Mesenchymal stem cell (in vitro differentiated cells and primary cell): ENCODE measurements at regions not wholly inside any gene's neighbourhood (a gene's known extent, or its start where the extent isn't known, plus 50 kb on each side); places are given as distances from the start of the nearest gene placed in this dataset.

Experiments used
- DNase-seq: peaks from one replicate; pipeline ENCODE4 v3.0.0-alpha.2; 2013
- H2AFZ ChIP-seq: one replicate; pipeline ENCODE4 v1.6.1; 2013; ENCODE audit warnings: low read depth, mild to moderate bottlenecking, control low read depth, inconsistent platforms, low read length, moderate library complexity
- H2AK5ac ChIP-seq: 2 replicates; pipeline ENCODE4 v1.6.1; 2013; ENCODE audit warnings: low read length, moderate library complexity, mild to moderate bottlenecking, inconsistent platforms; ENCODE audit not compliant: severe bottlenecking
- H2BK120ac ChIP-seq: one replicate; pipeline ENCODE4 v1.6.1; 2013; ENCODE audit warnings: low read depth, mild to moderate bottlenecking, inconsistent platforms, low read length, moderate library complexity
- H2BK12ac ChIP-seq, 2 experiments: one replicate each; pipeline ENCODE4 v1.6.1; 2013; ENCODE audit warnings: inconsistent platforms in 2 of 2, low read length in 2 of 2, mild to moderate bottlenecking in 2 of 2, moderate library complexity in 2 of 2, control low read depth in 1 of 2
- H2BK15ac ChIP-seq: one replicate; pipeline ENCODE4 v1.6.1; 2013; ENCODE audit warnings: mild to moderate bottlenecking, low read depth, inconsistent platforms; ENCODE audit not compliant: poor library complexity, severe bottlenecking
- H2BK5ac ChIP-seq: 2 replicates; pipeline ENCODE4 v1.6.1; 2013; ENCODE audit warnings: low read depth, mild to moderate bottlenecking, low read length, control low read depth, inconsistent platforms; ENCODE audit not compliant: poor library complexity, severe bottlenecking
- H3K14ac ChIP-seq, 2 experiments: one replicate each; pipeline ENCODE4 v1.6.1; 2013; ENCODE audit warnings: inconsistent platforms in 2 of 2, low read length in 2 of 2, control low read depth in 1 of 2, mild to moderate bottlenecking in 1 of 2, moderate library complexity in 1 of 2
- H3K18ac ChIP-seq, 2 experiments: one replicate each; pipeline ENCODE4 v1.6.1; 2013; ENCODE audit warnings: inconsistent platforms in 2 of 2, low read length in 2 of 2, control low read depth in 1 of 2, low read depth in 1 of 2, mild to moderate bottlenecking in 1 of 2
- H3K23ac ChIP-seq, 2 experiments: one replicate each; pipeline ENCODE4 v1.6.1; 2013; ENCODE audit warnings: inconsistent platforms in 2 of 2, low read length in 2 of 2, mild to moderate bottlenecking in 2 of 2, moderate library complexity in 2 of 2, control low read depth in 1 of 2
- H3K27ac ChIP-seq: 2 replicates; pipeline ENCODE4 v1.5.1; 2013; ENCODE audit warnings: mild to moderate bottlenecking, moderate library complexity, low read length, control low read depth, inconsistent platforms; ENCODE audit not compliant: poor library complexity, severe bottlenecking
- H3K27me3 ChIP-seq, 2 experiments: 2 replicates each; pipeline versions ENCODE4 v1.6.1 to v1.7.0; 2013; ENCODE audit warnings: low read length in 2 of 2, mild to moderate bottlenecking in 2 of 2, moderate library complexity in 2 of 2, control low read depth in 1 of 2, inconsistent platforms in 1 of 2; ENCODE audit not compliant: control insufficient read depth in 1 of 2, insufficient read depth in 1 of 2
- H3K36me3 ChIP-seq, 2 experiments: 2 replicates each; pipeline versions ENCODE4 v1.6.1 to v1.7.0; 2013; ENCODE audit warnings: low read length in 2 of 2, control low read depth in 1 of 2, inconsistent platforms in 1 of 2, low read depth in 1 of 2, mild to moderate bottlenecking in 1 of 2; ENCODE audit not compliant: insufficient read depth in 2 of 2, control insufficient read depth in 1 of 2
- H3K4ac ChIP-seq, 2 experiments: one replicate each; pipeline ENCODE4 v1.6.1; 2013; ENCODE audit warnings: inconsistent platforms in 2 of 2, low read length in 2 of 2, mild to moderate bottlenecking in 2 of 2, moderate library complexity in 2 of 2, control low read depth in 1 of 2, low read depth in 1 of 2
- H3K4me1 ChIP-seq: 2 replicates; pipeline ENCODE4 v1.6.1; 2013; ENCODE audit warnings: low read depth, low read length, control low read depth; ENCODE audit not compliant: control insufficient read depth, insufficient read depth
- H3K4me2 ChIP-seq: 2 replicates; pipeline ENCODE4 v1.6.1; 2013; ENCODE audit warnings: low read length, mild to moderate bottlenecking, inconsistent platforms; ENCODE audit not compliant: poor library complexity, severe bottlenecking
- H3K4me3 ChIP-seq, 2 experiments: 2 replicates each; pipeline versions ENCODE4 v1.5.1 to v1.7.0; 2013; ENCODE audit warnings: low read length in 2 of 2, mild to moderate bottlenecking in 2 of 2, control low read depth in 1 of 2, low read depth in 1 of 2; ENCODE audit not compliant: insufficient read depth in 1 of 2
- H3K79me1 ChIP-seq: replicated peaks from 2 replicates; pipeline ENCODE4 v1.6.1; 2013; ENCODE audit warnings: mild to moderate bottlenecking, control low read depth, low read length, inconsistent platforms; ENCODE audit not compliant: poor library complexity, severe bottlenecking
- H3K9ac ChIP-seq: 2 replicates; pipeline ENCODE4 v1.7.0; 2013; ENCODE audit warnings: mild to moderate bottlenecking, low read length, moderate library complexity
- H3K9me3 ChIP-seq: 2 replicates; pipeline ENCODE4 v1.7.0; 2013; ENCODE audit warnings: mild to moderate bottlenecking, low read length; ENCODE audit not compliant: control insufficient read depth
- H4K8ac ChIP-seq: one replicate; pipeline ENCODE4 v1.6.1; 2013; ENCODE audit warnings: inconsistent platforms, mild to moderate bottlenecking, low read length, moderate library complexity
- H4K91ac ChIP-seq: one replicate; pipeline ENCODE4 v1.6.1; 2013; ENCODE audit warnings: mild to moderate bottlenecking, low read length, inconsistent platforms
- WGBS: methylation state at CpG from one replicate; pipeline ENCODE4 v1.1.7; 2013; ENCODE audit warnings: mixed read lengths; 5-methylcytosine and 5-hydroxymethylcytosine counted together

DNA sequence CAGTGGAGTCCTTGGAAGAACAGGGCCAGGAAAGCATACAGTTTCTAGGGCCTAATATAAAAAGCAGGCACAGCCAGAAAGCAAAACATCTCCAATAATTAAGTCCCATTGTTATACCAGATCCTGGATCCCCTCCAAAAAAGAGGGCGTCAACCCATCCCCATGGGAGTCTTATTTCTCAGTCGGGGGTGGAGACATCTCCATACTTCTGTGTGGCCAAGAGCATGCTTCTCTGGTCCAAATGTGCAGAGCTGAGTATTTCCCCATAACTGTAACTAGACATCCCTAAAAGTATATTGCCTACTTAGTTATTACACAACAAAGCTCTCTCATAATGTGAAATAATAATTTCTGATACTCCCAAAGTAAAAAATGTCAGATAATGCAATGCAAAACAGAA is 104.2 kb upstream of the SOX13 start:
- Histone ChIP-seq H3K4me1 (no peaks in the 10 kb centered on the region), H2BK5ac (no peak overlapping the region), H2BK12ac (no peak overlapping the region), H3K79me1 (no peaks in the 10 kb centered on the region), H3K9ac (no peak overlapping the region), H3K4ac (no peak overlapping the region), H3K9me3 (peaks cover 47% of the 10 kb centered on the region), H2BK15ac (no peak overlapping the region), H4K91ac (no peak overlapping the region), H2AK5ac (no peak overlapping the region), H3K4me2 (no peak overlapping the region), H3K36me3 (no peaks in the 10 kb centered on the region), H3K27me3 (no peaks in the 10 kb centered on the region), H2AFZ (no peak overlapping the region), H2BK120ac (no peak overlapping the region), H3K14ac (no peak overlapping the region), H4K8ac (no peak overlapping the region), H3K18ac (no peak overlapping the region), H3K27ac (no peak overlapping the region), H3K23ac (no peak overlapping the region), H3K4me3 (no peak overlapping the region)
- DNase-seq: no peak
- WGBS: 54% methylated on average over 2 of the region's 2 CpGs

DNA sequence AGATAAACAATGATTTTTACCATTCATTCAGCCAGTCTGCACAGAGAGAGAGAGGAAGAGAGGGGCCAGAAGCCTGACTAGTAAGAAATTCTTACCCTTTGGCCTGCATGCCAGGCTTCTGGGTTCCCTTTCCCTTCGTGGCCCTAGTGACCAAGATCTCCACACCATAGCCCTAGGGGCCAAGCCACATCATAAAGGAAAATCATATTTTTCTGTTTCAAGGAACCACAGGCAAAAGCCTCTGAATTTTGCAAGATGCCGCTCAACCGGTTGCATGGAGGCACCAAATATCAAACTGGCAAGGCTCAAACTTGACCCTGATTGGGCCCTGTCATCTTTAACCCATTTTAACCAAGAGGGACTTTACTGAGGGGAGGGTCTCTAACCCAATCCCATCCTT is 103.1 kb upstream of the SOX13 start:
- H2AFZ ChIP-seq: no peak overlapping the region
- DNase-seq: no peak
- H2BK15ac ChIP-seq: no peak overlapping the region
- no peaks in the 10 kb centered on the region for H3K27me3 ChIP-seq
- H3K4me1 ChIP-seq: no peaks in the 10 kb centered on the region
- H3K9me3 ChIP-seq: peaks cover 47% of the 10 kb centered on the region
- no peak overlapping the region for H3K4me2 ChIP-seq
- H3K4me3 ChIP-seq: no peak overlapping the region
- H3K79me1 ChIP-seq: no peaks in the 10 kb centered on the region
- no peak overlapping the region for H3K14ac ChIP-seq
- no peak overlapping the region for H2AK5ac ChIP-seq
- WGBS: 69% methylated on average over 3 of the region's 3 CpGs
- H3K4ac ChIP-seq: no peak overlapping the region
- H3K18ac ChIP-seq: no peak overlapping the region
- no peak overlapping the region for H2BK120ac ChIP-seq
- no peak overlapping the region for H2BK12ac ChIP-seq
- H4K91ac ChIP-seq: no peak overlapping the region
- H2BK5ac ChIP-seq: no peak overlapping the region
- no peak overlapping the region for H3K27ac ChIP-seq
- no peak overlapping the region for H3K9ac ChIP-seq
- H3K36me3 ChIP-seq: no peaks in the 10 kb centered on the region
- no peak overlapping the region for H3K23ac ChIP-seq
- H4K8ac ChIP-seq: no peak overlapping the region

DNA sequence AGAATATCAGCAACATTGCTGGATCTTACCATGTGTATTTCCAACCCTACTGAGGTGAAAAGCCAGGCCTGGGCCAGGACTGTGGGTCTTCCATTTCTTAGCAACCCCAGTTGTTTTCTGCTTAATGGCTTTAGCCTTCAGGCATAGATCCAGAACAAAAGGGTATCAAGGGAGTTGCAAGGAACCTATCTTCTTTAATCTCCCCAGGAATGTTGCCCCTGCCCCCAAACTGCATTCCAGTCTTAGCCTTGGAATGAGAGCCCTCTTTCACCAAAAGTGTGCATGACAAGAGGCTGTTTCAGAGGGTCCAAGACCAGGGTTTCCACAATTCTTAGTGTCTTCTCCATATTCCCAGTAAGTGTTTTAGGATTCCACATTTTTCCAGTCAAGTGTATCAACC is 87.9 kb upstream of the SOX13 start:
- Histone ChIP-seq H3K4me2 (no peak overlapping the region), H3K27ac (no peak overlapping the region), H4K8ac (no peak overlapping the region), H3K27me3 (peaks cover 0 to 5% of the 10 kb centered on the region in 2 experiments), H2BK120ac (no peak overlapping the region), H3K79me1 (no peaks in the 10 kb centered on the region), H3K4ac (no peak overlapping the region), H2BK12ac (no peak overlapping the region), H2BK15ac (no peak overlapping the region), H3K9ac (no peak overlapping the region), H3K9me3 (no peaks in the 10 kb centered on the region), H3K14ac (no peak overlapping the region), H3K36me3 (no peaks in the 10 kb centered on the region), H4K91ac (no peak overlapping the region), H3K4me1 (no peaks in the 10 kb centered on the region), H2BK5ac (no peak overlapping the region), H3K18ac (no peak overlapping the region), H2AFZ (no peak overlapping the region), H2AK5ac (no peak overlapping the region), H3K4me3 (no peak overlapping the region), H3K23ac (no peak overlapping the region)
- no peak for DNase-seq

DNA sequence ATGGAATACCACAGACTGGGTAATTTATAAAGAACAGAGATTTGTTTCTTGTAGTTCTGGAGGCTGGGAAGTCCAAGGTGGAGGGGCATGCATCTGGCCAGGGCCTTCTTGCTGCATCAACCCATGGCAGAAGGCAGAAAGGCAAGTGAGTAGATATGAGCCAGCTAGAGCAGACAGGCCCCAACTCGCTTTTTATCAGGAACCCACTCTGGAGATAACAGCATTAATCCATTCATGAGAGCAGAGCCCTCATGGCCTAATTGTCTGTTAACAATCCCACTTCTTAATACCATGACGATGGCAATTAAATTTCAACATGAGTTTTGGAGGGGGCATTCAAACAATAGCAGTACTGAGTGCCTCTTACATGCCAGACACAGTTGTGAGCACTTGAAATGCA is 87.2 kb upstream of the SOX13 start:
- Histone ChIP-seq H3K14ac (no peak overlapping the region), H3K4me1 (no peaks in the 10 kb centered on the region), H2BK12ac (no peak overlapping the region), H2BK120ac (no peak overlapping the region), H4K8ac (no peak overlapping the region), H2AFZ (no peak overlapping the region), H3K4ac (no peak overlapping the region), H3K9ac (no peak overlapping the region), H2AK5ac (no peak overlapping the region), H2BK15ac (no peak overlapping the region), H3K4me3 (no peak overlapping the region), H3K23ac (no peak overlapping the region), H3K4me2 (no peak overlapping the region), H3K27ac (no peak overlapping the region), H4K91ac (no peak overlapping the region), H3K36me3 (no peaks in the 10 kb centered on the region), H3K9me3 (no peaks in the 10 kb centered on the region), H3K18ac (no peak overlapping the region), H2BK5ac (no peak overlapping the region), H3K79me1 (no peaks in the 10 kb centered on the region), H3K27me3 (peaks cover 0 to 5% of the 10 kb centered on the region in 2 experiments)
- no peak for DNase-seq
- WGBS: 66% methylated on average over 2 of the region's 2 CpGs
